HG03066 (cell line): ENCODE measurements at regions not wholly inside any gene's neighbourhood (a gene's known extent, or its start where the extent isn't known, plus 50 kb on each side); places are given as distances from the start of the nearest gene placed in this dataset.

Experiments
- ATAC-seq: cut with Tn5 transposase; IDR thresholded peaks from one replicate; pipeline ENCODE4 v1.9.1; 2021; ENCODE audit warnings: low read depth; ENCODE audit not compliant: unreplicated experiment

- no peak for ATAC-seq
Measured at GRCh38 chr10:31754803-31755624, 173.6 kb downstream of the ARHGAP12 start.

DNA sequence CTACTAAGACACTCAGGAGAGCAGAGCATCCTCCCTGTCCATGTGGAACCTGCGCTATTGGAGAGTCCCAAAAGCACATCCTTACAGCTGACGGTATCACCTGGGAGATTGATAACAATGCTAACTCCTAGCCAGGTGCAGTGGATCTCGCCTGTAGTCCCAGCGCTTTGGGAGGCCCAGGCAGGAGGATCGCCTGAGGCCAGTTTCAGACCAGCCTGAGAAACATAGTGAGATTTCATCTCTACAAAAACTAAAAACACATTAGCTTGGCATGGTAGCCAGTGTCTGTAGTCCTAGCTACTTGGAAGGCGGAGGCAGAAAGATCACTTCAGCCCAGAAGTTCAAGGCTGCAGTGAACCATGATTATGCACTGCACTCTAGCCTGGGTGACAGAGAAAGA lies 174.9 kb downstream of the ARHGAP12 start:
- ATAC-seq: no peak

- ATAC-seq: no peak
Measured at GRCh38 chr10:31752170-31752569, 176.5 kb downstream of the ARHGAP12 start.

GRCh38 chr10:31751738-31752080 lies 176.9 kb downstream of the ARHGAP12 start:
- no peak for ATAC-seq

- ATAC-seq: no peak
Measured at GRCh38 chr10:31751051-31751737, 177.4 kb downstream of the ARHGAP12 start.

GRCh38 chr10:31749981-31750840 lies 178.4 kb downstream of the ARHGAP12 start:
- no peak for ATAC-seq

DNA sequence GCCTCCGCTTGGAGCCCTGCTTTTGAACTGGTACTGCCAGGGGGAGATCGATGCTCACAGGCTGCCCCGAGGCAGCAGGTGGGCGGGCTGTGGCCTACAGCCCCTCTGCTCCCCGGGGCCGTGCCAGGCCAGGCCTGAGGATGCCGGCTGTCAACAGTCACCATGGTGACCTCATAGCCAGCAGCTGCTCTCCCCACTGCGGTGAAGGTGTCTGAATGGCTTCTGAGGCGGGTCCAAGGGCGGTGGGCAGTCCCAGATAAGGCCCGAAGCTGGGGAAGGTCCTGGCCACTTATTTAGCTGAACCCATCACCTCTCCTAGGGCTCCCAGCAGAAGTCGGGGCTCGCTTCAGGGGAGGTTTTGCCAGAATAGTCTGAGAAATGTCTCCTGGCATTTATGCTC lies 179.3 kb downstream of the ARHGAP12 start:
- no peak for ATAC-seq

DNA sequence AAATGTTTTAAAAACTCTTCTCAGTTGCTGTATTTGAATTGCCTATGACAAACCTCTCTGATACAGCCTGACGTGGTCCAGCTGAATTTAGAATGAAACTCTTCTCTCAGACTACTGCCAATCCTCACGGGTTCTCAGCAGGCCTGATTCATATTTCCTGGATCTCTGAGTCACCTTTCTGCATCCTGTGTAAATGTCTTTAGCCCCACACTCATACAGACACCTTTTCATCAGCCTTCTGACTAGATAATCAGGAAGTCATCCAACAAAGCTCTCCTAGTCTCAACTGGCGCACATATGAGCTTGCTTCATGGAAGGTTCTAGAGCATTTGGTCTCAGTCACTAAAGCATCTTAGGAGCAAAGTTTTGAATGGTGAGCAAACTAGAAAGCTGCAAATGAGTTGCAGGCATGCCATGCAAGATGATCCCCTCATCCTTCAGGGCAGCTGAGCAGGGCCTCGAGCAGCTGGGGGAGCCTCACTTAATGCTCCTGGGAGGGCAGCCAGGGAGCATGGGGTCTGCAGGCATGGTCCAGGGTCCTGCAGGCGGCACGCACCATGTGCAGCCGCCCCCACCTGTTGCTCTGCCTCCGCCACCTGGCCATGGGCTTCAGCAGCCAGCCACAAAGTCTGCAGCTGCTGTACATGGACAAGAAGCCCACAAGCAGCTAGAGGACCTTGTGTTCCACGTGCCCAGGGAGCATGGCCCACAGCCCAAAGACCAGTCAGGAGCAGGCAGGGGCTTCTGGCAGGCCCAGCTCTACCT lies 182.8 kb downstream of the ARHGAP12 start:
- no peak for ATAC-seq

- no peak for ATAC-seq
Measured at GRCh38 chr10:31744025-31744424, 184.6 kb downstream of the ARHGAP12 start.

GRCh38 chr10:31742255-31742654 lies 186.4 kb downstream of the ARHGAP12 start:
- ATAC-seq: no peak

DNA sequence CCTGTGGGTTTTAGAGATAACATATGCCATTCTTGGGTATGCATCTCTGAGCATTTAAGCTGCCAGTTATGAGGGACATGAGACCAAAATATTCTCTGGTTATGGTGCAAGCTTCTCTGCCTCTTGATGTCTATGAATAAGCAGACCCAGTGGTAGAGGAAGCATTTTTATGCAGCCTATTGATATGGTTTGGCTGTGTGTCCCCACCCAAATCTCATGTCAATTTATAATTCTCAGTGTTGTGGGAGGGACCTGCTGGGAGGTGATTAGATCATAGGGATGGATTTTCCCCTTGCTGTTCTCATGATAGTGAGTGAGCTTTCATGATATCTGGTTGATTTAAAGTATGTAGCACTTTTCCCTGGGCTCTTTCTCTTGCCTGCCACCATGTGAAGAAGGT lies 187.2 kb downstream of the ARHGAP12 start:
- ATAC-seq: no peak

DNA sequence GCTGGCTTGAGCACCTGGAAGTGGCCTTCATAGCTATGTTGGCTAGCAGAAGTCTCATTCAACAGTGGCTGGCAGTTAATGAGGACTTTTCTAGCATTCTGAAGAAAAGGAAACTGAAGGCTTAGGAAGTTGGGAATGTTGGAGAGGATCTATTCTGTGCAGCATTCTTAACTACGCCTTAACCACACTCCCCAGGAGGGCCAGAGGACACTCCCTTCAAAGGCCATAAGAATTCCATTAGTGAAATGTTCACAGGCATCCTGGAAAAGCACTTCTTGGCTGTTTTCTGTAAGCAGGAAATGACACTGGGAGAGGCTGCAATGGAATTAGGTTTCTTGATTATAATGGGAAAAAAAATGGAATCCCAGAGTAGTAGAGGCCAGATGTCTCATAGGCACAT lies 188.9 kb downstream of the ARHGAP12 start:
- no peak for ATAC-seq

DNA sequence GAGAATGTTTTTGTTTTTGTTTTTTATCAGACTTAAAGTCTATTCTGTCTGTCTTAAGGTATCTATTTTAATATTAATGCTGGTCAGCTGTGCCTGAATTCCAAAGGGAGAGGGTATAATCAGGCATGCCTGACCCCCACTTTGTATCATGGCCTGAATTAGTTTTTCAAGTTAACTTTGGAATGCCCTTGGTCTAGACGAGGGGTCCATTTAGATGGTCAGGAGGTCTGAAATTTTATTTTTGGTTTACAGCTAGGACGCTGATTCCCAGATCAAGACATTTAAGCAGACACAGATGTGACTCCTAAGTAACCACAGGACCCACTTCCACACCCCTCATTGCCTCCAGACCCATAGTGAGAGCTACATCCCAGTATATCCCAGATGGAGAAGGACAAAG lies 189.5 kb downstream of the ARHGAP12 start:
- no peak for ATAC-seq

GRCh38 chr10:31731711-31732110 lies 196.9 kb downstream of the ARHGAP12 start:
- ATAC-seq: no peak

- no peak for ATAC-seq
Measured at GRCh38 chr10:31730776-31731175, 197.9 kb downstream of the ARHGAP12 start.

- ATAC-seq: no peak
Measured at GRCh38 chr10:31728698-31729224, 199.9 kb downstream of the ARHGAP12 start.

DNA sequence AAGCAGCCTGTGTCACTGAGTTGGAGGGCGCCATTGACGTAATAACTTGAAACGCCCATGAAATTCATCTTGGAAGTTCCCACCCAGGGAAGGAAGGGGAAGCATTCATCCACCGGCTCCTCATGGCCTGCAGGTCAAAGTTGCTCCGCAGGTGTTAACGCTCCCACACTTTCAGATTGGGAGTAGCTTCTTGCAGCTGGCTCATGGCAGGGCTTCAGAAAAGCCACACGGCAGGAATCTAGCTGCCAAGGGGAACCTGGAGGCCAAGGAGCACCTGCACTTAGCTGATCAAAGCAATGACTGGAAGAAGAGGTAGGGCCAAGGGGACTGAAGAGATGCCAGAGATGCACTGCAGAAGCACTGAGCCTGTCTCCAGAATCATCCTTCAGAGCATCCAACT lies 203.2 kb downstream of the ARHGAP12 start:
- no peak for ATAC-seq

GRCh38 chr10:31724296-31724695 lies 204.3 kb downstream of the ARHGAP12 start:
- no peak for ATAC-seq

GRCh38 chr10:31723106-31723750 lies 205.4 kb downstream of the ARHGAP12 start:
- no peak for ATAC-seq

- no peak for ATAC-seq
Measured at GRCh38 chr10:31721096-31721495, 207.5 kb downstream of the ARHGAP12 start.
